Astrocyte (in vitro differentiated cells and primary cell): ENCODE measurements at regions not wholly inside any gene's neighbourhood (a gene's known extent, or its start where the extent isn't known, plus 50 kb on each side); places are given as distances from the start of the nearest gene placed in this dataset.

ENCODE experiments used
- DNase-seq: peaks from one replicate; pipeline ENCODE4 v3.0.0-alpha.2; 2010; ENCODE audit warnings: low read depth
- FAIRE-seq: peaks from 2 replicates; lab custom pipeline; 2011; peaks lifted over from hg19 to GRCh38; lab: Jason Lieb, UNC
- H2AFZ ChIP-seq: 2 replicates; pipeline ENCODE4 v1.6.0; 2012; ENCODE audit warnings: low read depth, low read length, inconsistent platforms
- H3K27ac ChIP-seq: 2 replicates; pipeline ENCODE4 v1.5.1; 2011; ENCODE audit warnings: low read depth, low read length, inconsistent platforms
- H3K27me3 ChIP-seq: 2 replicates; pipeline ENCODE4 v1.6.0; 2011; ENCODE audit warnings: low read length, inconsistent platforms; ENCODE audit not compliant: insufficient read depth
- H3K36me3 ChIP-seq: 2 replicates; pipeline ENCODE4 v1.5.1; 2011; ENCODE audit warnings: low read length, inconsistent platforms; ENCODE audit not compliant: insufficient read depth
- H3K4me1 ChIP-seq: 2 replicates; pipeline ENCODE4 v1.5.1; 2011; ENCODE audit warnings: low read length, inconsistent platforms; ENCODE audit not compliant: insufficient read depth
- H3K4me2 ChIP-seq: 2 replicates; pipeline ENCODE4 v1.6.0; 2012; ENCODE audit warnings: low read length, inconsistent platforms
- H3K4me3 ChIP-seq: 2 replicates; pipeline ENCODE4 v1.5.1; 2011; ENCODE audit warnings: low read depth, mild to moderate bottlenecking, low read length, inconsistent platforms; ENCODE audit not compliant: insufficient read depth
- H3K79me2 ChIP-seq: 2 replicates; pipeline ENCODE4 v1.6.0; 2012; ENCODE audit warnings: mild to moderate bottlenecking, low read length, inconsistent platforms; ENCODE audit not compliant: insufficient read depth
- H3K9ac ChIP-seq: 2 replicates; pipeline ENCODE4 v1.6.0; 2012; ENCODE audit warnings: mild to moderate bottlenecking, low read length, inconsistent platforms
- H3K9me3 ChIP-seq: 2 replicates; pipeline ENCODE4 v1.5.1; 2012; ENCODE audit warnings: low read depth, mild to moderate bottlenecking, low read length, inconsistent platforms; ENCODE audit not compliant: insufficient read depth
- H4K20me1 ChIP-seq: 2 replicates; pipeline ENCODE4 v1.6.0; 2012; ENCODE audit warnings: low read length, inconsistent platforms; ENCODE audit not compliant: insufficient read depth
- H3K27ac Mint-ChIP-seq: one replicate; pipeline ENCODE4 v1.8.0; 2021; ENCODE audit warnings: mild to moderate bottlenecking, mixed read lengths; ENCODE audit not compliant: unreplicated experiment
- H3K27me3 Mint-ChIP-seq: one replicate; pipeline ENCODE4 v1.8.0; 2021; ENCODE audit warnings: low read depth, mixed read lengths; ENCODE audit not compliant: unreplicated experiment
- H3K36me3 Mint-ChIP-seq: one replicate; pipeline ENCODE4 v1.8.0; 2021; ENCODE audit warnings: low read depth, mixed read lengths; ENCODE audit not compliant: unreplicated experiment
- H3K4me1 Mint-ChIP-seq: one replicate; pipeline ENCODE4 v1.8.0; 2021; ENCODE audit warnings: low read depth, mixed read lengths; ENCODE audit not compliant: unreplicated experiment
- H3K4me3 Mint-ChIP-seq: one replicate; pipeline ENCODE4 v1.8.0; 2021; ENCODE audit warnings: mild to moderate bottlenecking, moderate library complexity, mixed read lengths; ENCODE audit not compliant: unreplicated experiment
- H3K9me3 Mint-ChIP-seq: one replicate; pipeline ENCODE4 v1.8.0; 2021; ENCODE audit warnings: mild to moderate bottlenecking, mixed read lengths; ENCODE audit not compliant: unreplicated experiment
- EZH2 ChIP-seq: IDR thresholded peaks from 2 replicates; pipeline ENCODE4 v1.6.1; 2012; ENCODE audit warnings: mild to moderate bottlenecking, low read length, inconsistent platforms; ENCODE audit not compliant: insufficient read depth
- TF ChIP-seq, protein P1 (sequence below): IDR thresholded peaks from 2 replicates; pipeline ENCODE4 v1.5.1; 2011; ENCODE audit warnings: low read depth, mild to moderate bottlenecking, inconsistent platforms, low read length, moderate library complexity; ENCODE audit not compliant: insufficient read depth

DNA sequence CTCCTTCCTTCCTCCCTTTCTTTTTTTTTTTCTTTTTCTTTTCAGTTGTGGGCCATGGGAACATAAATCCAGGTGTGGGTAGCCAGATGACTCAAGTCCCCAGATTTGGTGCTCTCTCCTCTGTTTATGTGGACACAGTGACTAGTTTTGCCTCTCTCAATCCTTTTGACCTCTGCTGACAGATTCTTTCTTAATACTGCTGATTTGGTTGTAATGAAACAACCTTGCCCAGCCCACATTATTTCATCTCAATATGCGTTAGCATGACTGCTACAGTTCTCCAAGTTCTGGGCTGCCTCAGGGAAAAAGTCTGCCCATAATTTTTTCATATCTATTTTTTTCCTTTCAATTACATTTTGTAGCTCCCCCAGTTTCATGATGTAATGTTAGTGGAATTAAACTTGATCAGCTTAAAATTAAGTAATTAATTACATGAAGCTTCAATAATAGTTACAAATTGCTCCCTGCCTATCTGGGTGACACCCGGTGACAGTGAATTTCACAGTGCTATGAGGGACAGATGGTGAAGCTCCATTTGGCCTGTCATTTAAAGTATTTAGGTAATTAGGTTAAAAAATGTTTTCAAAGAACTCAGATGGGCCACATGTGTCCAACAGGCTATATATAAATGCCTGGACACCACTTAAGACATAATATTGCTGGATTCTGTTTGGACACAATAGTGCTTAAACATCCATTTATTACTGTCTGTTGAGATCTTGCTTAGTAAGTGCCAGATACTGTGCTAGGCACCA, 118.8 kb upstream of the FRY start:
- H3K27ac ChIP-seq: no peak overlapping the region
- FAIRE-seq (no peak), DNase-seq (no peak)
- Mint-ChIP-seq H3K9me3 (no peaks in the 10 kb centered on the region), H3K36me3 (no peaks in the 10 kb centered on the region), H3K4me3 (no peak overlapping the region), H3K4me1 (no peaks in the 10 kb centered on the region), H3K27ac (no peak overlapping the region), H3K27me3 (peaks cover 3% of the 10 kb centered on the region)
- H3K4me3 ChIP-seq: no peak overlapping the region
- no peak overlapping the region for H3K9ac ChIP-seq
- no peak for TF ChIP-seq EZH2
- TF ChIP-seq, protein P1, sequence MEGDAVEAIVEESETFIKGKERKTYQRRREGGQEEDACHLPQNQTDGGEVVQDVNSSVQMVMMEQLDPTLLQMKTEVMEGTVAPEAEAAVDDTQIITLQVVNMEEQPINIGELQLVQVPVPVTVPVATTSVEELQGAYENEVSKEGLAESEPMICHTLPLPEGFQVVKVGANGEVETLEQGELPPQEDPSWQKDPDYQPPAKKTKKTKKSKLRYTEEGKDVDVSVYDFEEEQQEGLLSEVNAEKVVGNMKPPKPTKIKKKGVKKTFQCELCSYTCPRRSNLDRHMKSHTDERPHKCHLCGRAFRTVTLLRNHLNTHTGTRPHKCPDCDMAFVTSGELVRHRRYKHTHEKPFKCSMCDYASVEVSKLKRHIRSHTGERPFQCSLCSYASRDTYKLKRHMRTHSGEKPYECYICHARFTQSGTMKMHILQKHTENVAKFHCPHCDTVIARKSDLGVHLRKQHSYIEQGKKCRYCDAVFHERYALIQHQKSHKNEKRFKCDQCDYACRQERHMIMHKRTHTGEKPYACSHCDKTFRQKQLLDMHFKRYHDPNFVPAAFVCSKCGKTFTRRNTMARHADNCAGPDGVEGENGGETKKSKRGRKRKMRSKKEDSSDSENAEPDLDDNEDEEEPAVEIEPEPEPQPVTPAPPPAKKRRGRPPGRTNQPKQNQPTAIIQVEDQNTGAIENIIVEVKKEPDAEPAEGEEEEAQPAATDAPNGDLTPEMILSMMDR: no peak
- no peaks in the 10 kb centered on the region for H3K4me1 ChIP-seq
- H3K4me2 ChIP-seq: no peak overlapping the region
- H3K36me3 ChIP-seq: no peaks in the 10 kb centered on the region
- no peaks in the 10 kb centered on the region for H4K20me1 ChIP-seq
- H3K27me3 ChIP-seq: peaks cover 2% of the 10 kb centered on the region
- no peaks in the 10 kb centered on the region for H3K79me2 ChIP-seq
- no peak overlapping the region for H2AFZ ChIP-seq
- H3K9me3 ChIP-seq: no peaks in the 10 kb centered on the region

- Histone ChIP-seq H3K4me1 (no peaks in the 10 kb centered on the region), H2AFZ (no peak overlapping the region), H3K79me2 (no peaks in the 10 kb centered on the region), H3K9ac (no peak overlapping the region), H3K27ac (no peak overlapping the region), H3K4me3 (no peak overlapping the region), H4K20me1 (no peaks in the 10 kb centered on the region), H3K9me3 (no peaks in the 10 kb centered on the region), H3K36me3 (no peaks in the 10 kb centered on the region), H3K4me2 (no peak overlapping the region), H3K27me3 (peaks cover 2% of the 10 kb centered on the region)
- DNase-seq (no peak), FAIRE-seq (no peak)
- Mint-ChIP-seq H3K4me3 (peak overlapping the region; percentile 23), H3K9me3 (no peaks in the 10 kb centered on the region), H3K36me3 (no peaks in the 10 kb centered on the region), H3K27me3 (peaks cover 3% of the 10 kb centered on the region), H3K27ac (no peak overlapping the region), H3K4me1 (no peaks in the 10 kb centered on the region)
- TF ChIP-seq, protein P1: no peak
- TF ChIP-seq EZH2: no peak
Measured at GRCh38 chr13:31913459-31913858, 118.1 kb upstream of the FRY start.

DNA sequence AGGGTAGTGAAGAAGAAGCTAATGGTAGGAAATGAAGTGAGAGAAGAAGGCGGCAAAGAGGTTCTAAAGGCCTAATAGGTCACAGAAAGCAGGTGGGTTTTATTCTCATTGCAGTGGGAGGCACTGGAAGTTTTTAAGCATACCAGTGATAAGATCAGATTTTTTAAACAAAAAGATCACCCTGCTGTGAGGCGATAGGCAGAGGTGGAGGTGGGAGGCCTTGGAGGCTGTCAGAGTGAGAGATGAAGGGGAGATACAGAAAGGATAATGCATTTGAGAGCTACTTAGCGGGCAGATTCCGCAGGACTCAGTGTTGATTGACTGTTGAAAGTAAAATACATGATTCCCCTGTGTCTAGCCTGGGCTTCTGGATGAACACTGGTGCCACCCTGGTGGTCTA, 116.7 kb upstream of the FRY start:
- H4K20me1 ChIP-seq: no peaks in the 10 kb centered on the region
- Mint-ChIP-seq H3K27ac (no peak overlapping the region), H3K36me3 (no peaks in the 10 kb centered on the region), H3K27me3 (no peaks in the 10 kb centered on the region), H3K9me3 (no peaks in the 10 kb centered on the region), H3K4me3 (no peak overlapping the region), H3K4me1 (no peaks in the 10 kb centered on the region)
- H3K9ac ChIP-seq: no peak overlapping the region
- H3K4me3 ChIP-seq: no peak overlapping the region
- no peak overlapping the region for H3K4me2 ChIP-seq
- FAIRE-seq (no peak), DNase-seq (no peak)
- no peak overlapping the region for H2AFZ ChIP-seq
- no peaks in the 10 kb centered on the region for H3K4me1 ChIP-seq
- H3K9me3 ChIP-seq: no peaks in the 10 kb centered on the region
- no peak overlapping the region for H3K27ac ChIP-seq
- no peaks in the 10 kb centered on the region for H3K36me3 ChIP-seq
- H3K27me3 ChIP-seq: no peaks in the 10 kb centered on the region
- no peaks in the 10 kb centered on the region for H3K79me2 ChIP-seq
- no peak for TF ChIP-seq EZH2
- TF ChIP-seq, protein P1: no peak
